Fibroblast of lung (primary cell): ENCODE measurements at regions not wholly inside any gene's neighbourhood (a gene's known extent, or its start where the extent isn't known, plus 50 kb on each side); places are given as distances from the start of the nearest gene placed in this dataset.

ENCODE experiments used
- DNase-seq, 2 donors: peaks; one replicate each; pipeline versions ENCODE4 v3.0.0 to v3.0.0-alpha.2; 2010; ENCODE audit warnings: low read depth in 2 of 2
- H2AFZ ChIP-seq: 2 replicates; pipeline ENCODE4 v1.5.1; 2012; ENCODE audit warnings: low read length, control low read depth, inconsistent platforms
- H3K27ac ChIP-seq: 2 replicates; pipeline ENCODE4 v1.5.1; 2011; ENCODE audit warnings: low read length, control low read depth; ENCODE audit not compliant: insufficient read depth
- H3K27me3 ChIP-seq: 2 replicates; pipeline ENCODE4 v1.5.1; 2011; ENCODE audit warnings: mild to moderate bottlenecking, low read length; ENCODE audit not compliant: control insufficient read depth, insufficient read depth
- H3K36me3 ChIP-seq: 2 replicates; pipeline ENCODE4 v1.5.1; 2011; ENCODE audit warnings: low read length; ENCODE audit not compliant: control insufficient read depth, insufficient read depth
- H3K4me1 ChIP-seq: 2 replicates; pipeline ENCODE4 v1.5.1; 2011; ENCODE audit warnings: low read length; ENCODE audit not compliant: control insufficient read depth, insufficient read depth; ENCODE audit errors: extremely low read depth
- H3K4me2 ChIP-seq: 2 replicates; pipeline ENCODE4 v1.5.1; 2011; ENCODE audit warnings: low read length, control low read depth; ENCODE audit not compliant: insufficient read depth; ENCODE audit errors: extremely low read depth
- H3K4me3 ChIP-seq, 4 experiments: fragments of 200-600 bp in 1 of 4; sonication (generic) in 1 of 4; replicated peaks in 1 of 4; 2 replicates each; pipeline ENCODE4 v1.5.1; 2011 to 2016; ENCODE audit warnings: low read length in 4 of 4, low read depth in 3 of 4, mild to moderate bottlenecking in 3 of 4, control low read depth in 2 of 4, inconsistent platforms in 1 of 4, mixed read lengths in 1 of 4; ENCODE audit not compliant: insufficient read depth in 1 of 4; ENCODE audit errors: control extremely low read depth in 1 of 4
- H3K79me2 ChIP-seq: 2 replicates; pipeline ENCODE4 v1.5.1; 2012; ENCODE audit warnings: mild to moderate bottlenecking, low read length, inconsistent platforms; ENCODE audit not compliant: control insufficient read depth, insufficient read depth
- H3K9ac ChIP-seq: 2 replicates; pipeline ENCODE4 v1.5.1; 2011; ENCODE audit warnings: mild to moderate bottlenecking, low read length, control low read depth; ENCODE audit not compliant: insufficient read depth
- H3K9me3 ChIP-seq: 2 replicates; pipeline ENCODE4 v1.5.1; 2012; ENCODE audit warnings: low read depth, low read length; ENCODE audit not compliant: control insufficient read depth, insufficient read depth
- H4K20me1 ChIP-seq: 2 replicates; pipeline ENCODE4 v1.5.1; 2011; ENCODE audit warnings: low read length; ENCODE audit not compliant: control insufficient read depth, insufficient read depth; ENCODE audit errors: extremely low read depth
- EZH2 ChIP-seq: IDR thresholded peaks from 2 replicates; pipeline ENCODE4 v1.5.1; 2012; ENCODE audit warnings: low read length, control low read depth, mild to moderate bottlenecking; ENCODE audit errors: missing control alignments
- TF ChIP-seq, protein P1 (sequence below), 2 donors: IDR thresholded peaks in 1 of 2; conservative IDR thresholded peaks in 1 of 2; 1 replicate in 1 of 2; 2 replicates in 1 of 2; pipeline ENCODE4 v1.5.1; 2011 to 2012; ENCODE audit warnings: low read length in 2 of 2, control low read depth in 1 of 2, inconsistent platforms in 1 of 2, low read depth in 1 of 2, mild to moderate bottlenecking in 1 of 2

DNA sequence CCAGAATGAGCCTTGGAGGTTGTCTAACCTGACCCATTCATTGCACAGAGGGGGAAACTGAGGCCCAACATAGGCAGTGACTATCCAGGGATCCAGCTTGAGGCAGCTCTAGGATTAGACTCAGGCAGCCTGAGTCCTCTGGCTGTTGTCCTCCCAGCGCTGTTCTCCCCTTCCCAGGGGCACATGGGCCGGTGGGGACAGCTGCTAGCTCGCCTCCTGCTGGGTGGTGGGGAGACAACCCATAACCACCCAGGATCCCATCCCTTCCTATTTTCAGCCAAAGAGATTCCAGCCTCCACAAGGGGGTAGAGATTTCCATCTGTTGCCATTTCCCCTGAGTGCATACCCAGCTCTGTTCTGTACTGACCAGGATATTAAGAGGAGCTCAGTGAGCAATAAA lies 145.1 kb upstream of the GPR26 start:
- Histone ChIP-seq H3K27me3 (no peaks in the 10 kb centered on the region), H3K4me3 (no peak overlapping the region), H2AFZ (no peak overlapping the region), H3K79me2 (no peaks in the 10 kb centered on the region), H3K9me3 (no peaks in the 10 kb centered on the region), H3K9ac (no peak overlapping the region), H3K4me1 (no peaks in the 10 kb centered on the region), H3K36me3 (no peaks in the 10 kb centered on the region), H4K20me1 (no peaks in the 10 kb centered on the region), H3K4me2 (no peak overlapping the region), H3K27ac (no peak overlapping the region)
- DNase-seq = no peak
- TF ChIP-seq EZH2 = no peak
- TF ChIP-seq, protein P1, sequence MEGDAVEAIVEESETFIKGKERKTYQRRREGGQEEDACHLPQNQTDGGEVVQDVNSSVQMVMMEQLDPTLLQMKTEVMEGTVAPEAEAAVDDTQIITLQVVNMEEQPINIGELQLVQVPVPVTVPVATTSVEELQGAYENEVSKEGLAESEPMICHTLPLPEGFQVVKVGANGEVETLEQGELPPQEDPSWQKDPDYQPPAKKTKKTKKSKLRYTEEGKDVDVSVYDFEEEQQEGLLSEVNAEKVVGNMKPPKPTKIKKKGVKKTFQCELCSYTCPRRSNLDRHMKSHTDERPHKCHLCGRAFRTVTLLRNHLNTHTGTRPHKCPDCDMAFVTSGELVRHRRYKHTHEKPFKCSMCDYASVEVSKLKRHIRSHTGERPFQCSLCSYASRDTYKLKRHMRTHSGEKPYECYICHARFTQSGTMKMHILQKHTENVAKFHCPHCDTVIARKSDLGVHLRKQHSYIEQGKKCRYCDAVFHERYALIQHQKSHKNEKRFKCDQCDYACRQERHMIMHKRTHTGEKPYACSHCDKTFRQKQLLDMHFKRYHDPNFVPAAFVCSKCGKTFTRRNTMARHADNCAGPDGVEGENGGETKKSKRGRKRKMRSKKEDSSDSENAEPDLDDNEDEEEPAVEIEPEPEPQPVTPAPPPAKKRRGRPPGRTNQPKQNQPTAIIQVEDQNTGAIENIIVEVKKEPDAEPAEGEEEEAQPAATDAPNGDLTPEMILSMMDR (conservative IDR thresholded peaks at IDR 0.05 in 1 of 2, IDR thresholded peaks at IDR 0.05 in 1 of 2; ENCODE audit: low read depth in 1 of 2, low read length in 2 of 2) = no peak

DNA sequence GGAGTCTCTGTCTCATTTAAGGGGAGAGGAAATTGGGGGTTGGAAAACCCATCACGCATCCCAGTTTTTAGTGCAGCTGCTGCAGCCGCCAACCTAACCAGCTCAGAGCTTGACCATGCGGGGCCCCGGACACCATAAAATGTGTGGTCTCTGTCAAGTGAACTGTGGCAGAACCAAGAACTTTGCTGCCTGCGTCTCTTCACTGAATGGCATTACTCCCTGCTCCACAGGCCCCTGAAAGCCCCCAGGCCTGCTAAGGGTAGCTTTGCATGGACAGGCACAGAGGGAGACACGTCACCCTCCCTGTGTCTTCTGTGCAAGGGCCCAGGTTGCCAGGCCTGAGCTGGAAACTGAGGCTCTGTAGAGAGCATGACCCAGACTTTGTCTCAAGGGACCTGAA lies 144.6 kb upstream of the GPR26 start:
- Histone ChIP-seq H3K4me2 (no peak overlapping the region), H3K27me3 (no peaks in the 10 kb centered on the region), H3K9me3 (no peaks in the 10 kb centered on the region), H3K9ac (no peak overlapping the region), H3K4me3 (no peak overlapping the region), H3K4me1 (no peaks in the 10 kb centered on the region), H3K36me3 (no peaks in the 10 kb centered on the region), H4K20me1 (no peaks in the 10 kb centered on the region), H3K27ac (no peak overlapping the region), H3K79me2 (no peaks in the 10 kb centered on the region), H2AFZ (no peak overlapping the region)
- DNase-seq = no peak
- TF ChIP-seq, protein P1 (conservative IDR thresholded peaks at IDR 0.05 in 1 of 2, IDR thresholded peaks at IDR 0.05 in 1 of 2; ENCODE audit: low read depth in 1 of 2, low read length in 2 of 2) = no peak
- no peak for TF ChIP-seq EZH2

DNA sequence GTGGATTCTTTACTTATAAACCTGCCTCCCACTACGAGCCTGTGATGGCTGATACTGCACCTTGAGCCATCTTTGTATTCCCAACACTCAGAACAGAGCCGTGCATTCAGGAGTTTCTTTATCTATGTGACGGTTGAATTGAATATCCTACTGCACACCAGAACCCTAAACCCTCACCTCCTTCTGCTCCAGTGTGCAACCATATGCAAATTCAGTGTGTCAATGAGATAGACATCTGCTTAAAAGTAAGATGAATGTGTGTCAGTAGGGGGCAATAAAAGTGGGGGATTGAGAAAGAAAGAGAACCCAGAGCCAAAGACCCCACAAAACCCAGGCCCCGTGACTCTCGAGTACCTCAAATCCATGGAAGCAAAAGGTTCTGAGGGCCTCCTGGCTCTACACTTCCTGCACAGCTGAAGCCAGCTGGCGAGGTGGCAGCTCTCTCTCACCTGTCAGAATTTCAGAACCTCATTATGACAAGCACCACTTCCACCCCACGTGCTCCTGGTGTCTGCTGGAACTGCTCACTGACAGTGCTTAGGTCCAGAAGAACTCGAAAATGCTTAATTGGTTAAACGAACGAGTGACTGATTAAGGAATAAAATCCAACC lies 143.3 kb upstream of the GPR26 start:
- H3K27ac ChIP-seq = no peak overlapping the region
- H4K20me1 ChIP-seq = no peaks in the 10 kb centered on the region
- no peak overlapping the region for H3K9ac ChIP-seq
- H3K36me3 ChIP-seq = no peaks in the 10 kb centered on the region
- H2AFZ ChIP-seq = no peak overlapping the region
- no peak for TF ChIP-seq EZH2
- TF ChIP-seq, protein P1 (conservative IDR thresholded peaks at IDR 0.05 in 1 of 2, IDR thresholded peaks at IDR 0.05 in 1 of 2; ENCODE audit: low read depth in 1 of 2, low read length in 2 of 2) = no peak
- H3K9me3 ChIP-seq = no peaks in the 10 kb centered on the region
- H3K27me3 ChIP-seq = no peaks in the 10 kb centered on the region
- H3K4me1 ChIP-seq = no peaks in the 10 kb centered on the region
- DNase-seq = no peak
- no peak overlapping the region for H3K4me3 ChIP-seq
- H3K4me2 ChIP-seq = no peak overlapping the region
- no peaks in the 10 kb centered on the region for H3K79me2 ChIP-seq
